ENCODE measurements at regions not wholly inside any gene's neighbourhood (a gene's known extent, or its start where the extent isn't known, plus 50 kb on each side); places are given as distances from the start of the nearest gene placed in this dataset.

DNA sequence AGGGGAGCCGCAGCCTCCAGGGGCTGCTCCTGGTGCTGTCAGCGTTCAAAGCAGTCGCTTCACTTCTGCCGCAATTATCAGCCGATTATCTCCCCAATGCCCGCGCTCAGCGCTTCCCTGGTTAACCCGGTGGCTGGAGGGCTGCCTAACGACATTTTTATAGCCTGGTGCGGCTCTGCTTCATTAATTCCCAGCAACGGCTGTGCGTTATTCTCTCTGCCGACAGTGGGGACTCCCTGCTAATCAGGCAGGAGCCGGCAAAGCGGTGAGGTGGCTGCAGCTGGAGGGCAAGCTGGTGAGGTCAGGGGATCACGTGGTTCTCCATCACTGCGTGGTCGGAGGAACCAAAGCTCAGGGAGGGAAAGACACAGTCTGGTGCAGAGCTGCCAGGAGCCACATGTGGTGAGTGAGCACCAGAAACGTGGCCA is 62.9 kb downstream of the GLRX5 start:
- TF ChIP-seq, protein P1, sequence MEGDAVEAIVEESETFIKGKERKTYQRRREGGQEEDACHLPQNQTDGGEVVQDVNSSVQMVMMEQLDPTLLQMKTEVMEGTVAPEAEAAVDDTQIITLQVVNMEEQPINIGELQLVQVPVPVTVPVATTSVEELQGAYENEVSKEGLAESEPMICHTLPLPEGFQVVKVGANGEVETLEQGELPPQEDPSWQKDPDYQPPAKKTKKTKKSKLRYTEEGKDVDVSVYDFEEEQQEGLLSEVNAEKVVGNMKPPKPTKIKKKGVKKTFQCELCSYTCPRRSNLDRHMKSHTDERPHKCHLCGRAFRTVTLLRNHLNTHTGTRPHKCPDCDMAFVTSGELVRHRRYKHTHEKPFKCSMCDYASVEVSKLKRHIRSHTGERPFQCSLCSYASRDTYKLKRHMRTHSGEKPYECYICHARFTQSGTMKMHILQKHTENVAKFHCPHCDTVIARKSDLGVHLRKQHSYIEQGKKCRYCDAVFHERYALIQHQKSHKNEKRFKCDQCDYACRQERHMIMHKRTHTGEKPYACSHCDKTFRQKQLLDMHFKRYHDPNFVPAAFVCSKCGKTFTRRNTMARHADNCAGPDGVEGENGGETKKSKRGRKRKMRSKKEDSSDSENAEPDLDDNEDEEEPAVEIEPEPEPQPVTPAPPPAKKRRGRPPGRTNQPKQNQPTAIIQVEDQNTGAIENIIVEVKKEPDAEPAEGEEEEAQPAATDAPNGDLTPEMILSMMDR (IDR thresholded peaks at IDR 0.05): no peak
- TF ChIP-seq POLR2A (IDR thresholded peaks at IDR 0.05): no peak

Data from right lobe of liver (tissue), 4 donors.